ENCODE measurements at regions not wholly inside any gene's neighbourhood (a gene's known extent, or its start where the extent isn't known, plus 50 kb on each side); places are given as distances from the start of the nearest gene placed in this dataset.
"Not testable (repeated sequence)": the region's sequence is repeated elsewhere in the genome, so short reads cannot be mapped to it uniquely, and the experiment has no call there.

DNA sequence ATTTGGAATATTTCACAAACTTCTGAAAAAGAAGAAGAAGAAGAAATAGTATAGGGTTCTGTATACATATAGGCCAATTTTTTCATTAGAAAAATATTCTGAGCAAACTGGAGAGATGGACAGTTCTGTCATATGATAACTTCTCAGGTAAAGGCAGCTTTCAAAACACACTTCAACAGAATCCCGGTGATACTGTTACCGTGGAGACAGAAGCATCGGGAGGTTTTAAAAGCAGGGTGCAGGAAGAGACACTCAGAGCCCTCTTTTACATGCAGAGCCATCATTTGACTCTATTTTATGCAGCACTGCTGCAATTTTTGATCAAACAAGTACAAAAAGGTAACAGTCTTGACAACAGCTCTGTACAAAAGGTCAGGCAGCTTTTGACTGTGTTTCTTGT is 1785.4 kb downstream of the LRRC4C start:
- DNase-seq, result no peak

DNA sequence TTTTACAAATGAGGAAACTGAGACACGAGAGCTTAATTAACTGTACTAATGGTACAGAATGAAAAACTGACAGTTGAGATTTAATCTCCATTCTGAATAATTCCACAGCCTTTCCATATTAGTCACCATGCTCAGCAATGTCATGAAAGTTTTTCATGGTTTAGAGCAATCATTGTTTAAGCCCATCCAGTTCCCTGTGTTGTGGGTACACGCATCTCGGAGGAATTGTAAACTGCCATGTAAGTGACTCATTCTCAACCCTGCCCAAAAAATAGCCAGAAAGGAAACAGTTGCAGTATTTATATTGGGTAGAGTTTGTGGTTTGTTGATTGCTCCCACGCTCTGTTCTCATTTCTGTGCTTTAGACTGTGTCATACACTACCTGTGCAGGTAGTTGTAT is 1790.8 kb downstream of the LRRC4C start:
- no peak for DNase-seq

DNA sequence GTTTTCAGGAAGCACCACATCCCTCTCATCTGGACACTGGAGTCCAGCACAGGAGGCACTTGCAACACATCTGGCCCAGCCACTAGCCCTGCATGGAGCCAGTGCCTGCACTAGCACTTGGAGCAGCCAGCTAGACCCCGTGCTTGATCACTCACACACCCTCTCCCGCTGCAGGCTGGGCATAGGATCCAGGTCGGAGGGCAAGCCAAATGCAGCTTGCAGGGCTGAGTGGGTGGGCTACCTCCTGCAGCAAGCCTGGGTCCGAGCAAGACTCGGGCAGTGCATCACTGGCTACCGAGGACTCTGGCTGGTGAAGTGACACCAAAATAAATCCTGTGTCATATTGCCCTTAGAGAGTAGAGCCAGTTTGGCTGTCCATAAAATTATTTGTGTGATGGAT is 1795.4 kb downstream of the LRRC4C start:
- no peak for DNase-seq

GRCh38 chr11:39661890-39662289 is 1797.6 kb downstream of the LRRC4C start:
- no peak for DNase-seq

DNA sequence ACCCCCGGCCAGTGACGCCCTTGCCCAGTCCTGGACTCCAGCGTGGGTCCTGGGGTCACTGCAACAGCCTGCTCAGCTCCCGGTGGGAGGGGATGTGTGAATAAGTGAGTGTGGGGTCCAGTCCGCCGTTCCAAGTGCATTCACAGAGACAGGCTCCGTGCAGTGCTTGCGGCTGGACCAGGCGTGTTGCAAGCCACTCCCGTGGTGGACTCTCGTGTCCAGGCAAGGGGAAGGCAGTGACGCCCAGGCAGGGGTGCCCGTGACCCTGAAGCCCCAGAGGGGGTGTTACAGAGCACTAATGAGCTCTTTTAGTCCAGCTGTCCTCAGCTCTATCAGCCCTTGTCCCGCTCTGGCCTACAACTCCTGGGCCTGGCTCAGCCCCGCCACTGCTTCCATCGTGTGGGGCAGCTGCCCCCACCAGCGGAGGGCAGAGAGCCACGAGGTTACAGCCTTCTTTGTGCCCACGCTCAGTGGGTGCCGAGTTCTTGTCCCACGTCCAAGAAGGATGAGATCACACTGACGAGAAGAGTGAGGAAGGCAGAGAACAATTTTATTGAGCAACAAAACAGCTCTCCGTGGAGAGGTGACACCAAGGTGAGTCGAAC is 1807.5 kb downstream of the LRRC4C start:
- DNase-seq, result no peak

GRCh38 chr11:39641751-39642150 is 1817.7 kb downstream of the LRRC4C start:
- peak; percentile 48 for DNase-seq

- DNase-seq, result no peak
These were observed 1829.1 kb downstream of the LRRC4C start for GRCh38 chr11:39630365-39630764.

DNA sequence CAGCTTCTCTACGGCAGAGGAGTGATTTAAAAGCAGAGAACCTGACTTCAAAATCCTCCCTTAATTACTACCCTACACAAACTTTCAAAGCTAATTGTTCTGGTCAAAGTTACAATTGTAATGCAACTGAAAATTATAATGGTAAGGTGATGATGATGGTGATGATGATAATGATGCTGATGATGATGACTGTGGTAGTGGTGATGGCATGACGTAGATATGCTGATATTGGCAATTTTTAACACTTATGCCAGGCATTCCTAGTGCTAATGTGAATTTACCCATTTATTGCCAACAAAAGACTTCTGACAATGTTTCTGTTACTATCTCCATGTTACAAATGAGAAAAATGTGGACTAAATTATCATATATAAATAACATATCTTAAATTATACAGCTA is 1831.1 kb downstream of the LRRC4C start:
- no peak for DNase-seq

DNA sequence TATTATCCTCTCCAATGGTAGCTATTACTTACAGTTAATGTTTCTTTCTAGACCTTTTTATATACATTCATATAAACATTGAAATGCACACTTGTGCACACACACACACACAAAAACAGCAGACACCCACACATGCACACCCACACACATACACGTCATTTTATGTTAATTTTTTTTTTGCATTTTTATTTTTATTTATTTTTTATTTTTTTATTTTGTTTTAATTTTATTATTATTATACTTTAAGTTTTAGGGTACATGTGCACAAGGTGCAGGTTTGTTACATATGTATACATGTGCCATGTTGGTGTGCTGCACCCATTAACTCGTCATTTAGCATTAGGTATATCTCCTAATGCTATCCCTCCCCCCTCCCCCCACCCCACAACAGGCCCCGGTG is 1839.1 kb downstream of the LRRC4C start:
- not testable (repeated sequence) for DNase-seq

DNA sequence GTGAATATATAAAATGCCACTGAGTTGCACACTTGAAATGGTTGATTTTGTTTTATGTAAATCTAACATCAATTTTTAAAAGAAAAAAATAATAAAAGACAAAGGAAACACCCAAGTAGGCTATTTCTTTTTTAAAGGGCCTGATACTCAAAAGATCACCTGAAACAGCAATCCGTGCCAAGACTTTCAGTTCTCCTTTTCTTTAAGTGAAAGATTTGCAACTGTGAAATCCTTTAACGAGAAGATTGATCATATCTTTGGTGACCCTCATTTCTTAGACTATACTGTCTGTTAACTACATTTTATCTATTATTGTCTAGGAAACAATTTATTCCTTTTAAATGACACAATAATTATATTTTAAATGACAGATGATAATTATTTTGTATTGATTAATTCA is 1841.5 kb downstream of the LRRC4C start:
- no peak for DNase-seq

GRCh38 chr11:39589391-39589790 is 1870.1 kb downstream of the LRRC4C start:
- no peak for DNase-seq

DNA sequence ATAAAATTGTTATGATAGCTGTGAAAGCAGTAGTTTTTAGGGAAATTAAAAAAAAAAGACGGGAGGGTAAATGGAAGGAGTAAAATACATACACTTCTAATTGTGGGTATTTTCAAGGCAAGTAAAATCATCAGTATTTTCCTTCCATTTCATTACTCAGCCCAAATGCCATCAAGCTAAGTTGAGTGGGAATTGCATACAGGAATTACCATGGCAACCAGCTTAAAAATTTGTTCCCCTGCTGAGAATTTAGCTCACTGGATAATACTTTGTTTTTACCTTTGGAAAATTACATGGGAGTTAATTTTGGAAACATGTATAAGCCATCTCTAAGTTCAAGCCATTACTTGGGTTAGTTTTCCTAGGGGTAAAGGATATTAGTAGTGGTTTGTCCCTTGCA is 1873.4 kb downstream of the LRRC4C start:
- no peak for DNase-seq

- no peak for DNase-seq
These were observed 1888.4 kb downstream of the LRRC4C start for GRCh38 chr11:39571081-39571480.

DNA sequence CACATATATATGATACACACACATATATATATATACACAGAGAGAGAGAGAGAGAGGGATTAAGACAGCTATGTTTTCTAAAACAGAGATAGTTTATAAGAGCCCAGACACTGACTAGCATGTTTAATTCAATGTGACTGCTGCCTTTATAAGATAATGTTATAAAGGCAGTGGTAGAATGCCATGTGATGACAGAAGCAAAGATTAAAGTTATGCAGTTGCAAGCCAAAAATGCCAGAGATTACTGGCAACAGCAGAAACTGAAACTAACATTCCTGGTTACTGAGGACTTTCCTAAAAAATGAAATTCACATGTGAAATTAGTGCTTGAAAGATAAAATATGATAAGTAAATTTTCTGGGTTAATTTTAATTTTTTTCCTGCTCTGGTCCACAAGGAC is 1888.9 kb downstream of the LRRC4C start:
- DNase-seq, result no peak

DNA sequence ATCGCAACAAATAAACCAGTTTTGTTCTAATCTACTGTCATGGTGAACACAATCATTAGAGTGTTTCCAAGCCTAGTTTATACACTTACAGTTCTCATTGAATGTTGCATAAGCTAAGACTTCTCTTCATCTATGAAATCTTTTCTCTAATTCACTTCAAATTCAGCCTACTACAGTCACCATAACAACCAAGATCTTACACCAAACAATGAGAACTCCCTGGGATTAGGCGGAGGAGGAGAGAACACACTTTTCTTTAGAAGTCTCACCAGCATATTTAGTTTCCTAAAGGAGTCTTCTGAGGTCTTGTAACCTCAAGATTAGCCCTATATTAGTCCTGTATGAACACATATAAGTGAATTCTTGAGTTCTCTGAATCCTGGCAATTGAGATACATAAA is 1889.7 kb downstream of the LRRC4C start:
- DNase-seq, result peak; percentile 20

GRCh38 chr11:39542460-39542859 is 1917.0 kb downstream of the LRRC4C start:
- DNase-seq, result peak; percentile 41

GRCh38 chr11:39541945-39542351 is 1917.5 kb downstream of the LRRC4C start:
- DNase-seq, result no peak

DNA sequence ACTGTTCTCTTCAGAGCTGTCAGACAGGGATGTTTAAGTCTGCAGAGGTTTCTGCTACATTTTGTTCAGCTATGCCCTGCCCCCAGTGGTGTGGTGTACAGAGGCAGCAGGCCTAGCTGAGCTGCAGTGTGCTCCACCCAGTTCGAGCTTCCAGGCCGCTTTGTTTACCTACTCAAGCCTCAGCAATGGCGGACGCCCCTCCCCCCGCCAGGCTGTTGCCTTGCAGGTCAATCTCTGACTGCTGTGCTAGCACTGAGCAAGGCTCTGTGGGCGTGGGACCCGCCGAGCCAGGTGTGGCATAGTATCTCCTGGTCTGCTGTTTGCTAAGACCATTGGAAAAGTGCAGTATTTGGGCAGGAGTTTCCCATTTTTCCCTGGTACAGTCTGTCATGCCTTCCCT is 1923.1 kb downstream of the LRRC4C start:
- DNase-seq, result not testable (repeated sequence)

Measured in tongue (tissue), 1 donor.